Activated T-helper 9 cell treated with anti-CD3 and anti-CD28 coated beads, Interleukin-2, amount 50 U/mL, for 16 hours (primary cell): ENCODE measurements at regions not wholly inside any gene's neighbourhood (a gene's known extent, or its start where the extent isn't known, plus 50 kb on each side); places are given as distances from the start of the nearest gene placed in this dataset.

Source experiments
- DNase-seq: peaks from one replicate; pipeline ENCODE4 v3.0.0-alpha.2; 2020; ENCODE audit warnings: low read depth

DNA sequence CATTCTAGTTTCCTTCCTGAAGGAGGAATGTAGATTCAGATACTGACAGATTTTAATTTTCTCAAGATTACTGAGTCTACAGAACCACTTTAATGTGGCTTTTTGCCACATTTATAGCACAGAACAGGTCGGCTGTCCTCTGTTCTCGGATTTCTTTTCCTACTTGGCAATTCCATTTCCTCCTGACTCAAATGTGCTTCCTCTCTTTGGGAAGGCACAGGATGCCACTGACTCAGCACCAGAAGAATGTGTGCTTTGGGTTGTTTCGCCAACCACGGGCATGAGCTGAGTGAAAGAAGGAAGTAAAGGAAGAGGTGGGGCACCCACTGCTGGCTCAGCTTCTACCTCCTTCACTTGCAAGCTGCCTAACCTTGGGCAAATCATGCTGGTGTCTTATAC is 970.6 kb upstream of the ACVR2A start:
- no peak for DNase-seq

DNA sequence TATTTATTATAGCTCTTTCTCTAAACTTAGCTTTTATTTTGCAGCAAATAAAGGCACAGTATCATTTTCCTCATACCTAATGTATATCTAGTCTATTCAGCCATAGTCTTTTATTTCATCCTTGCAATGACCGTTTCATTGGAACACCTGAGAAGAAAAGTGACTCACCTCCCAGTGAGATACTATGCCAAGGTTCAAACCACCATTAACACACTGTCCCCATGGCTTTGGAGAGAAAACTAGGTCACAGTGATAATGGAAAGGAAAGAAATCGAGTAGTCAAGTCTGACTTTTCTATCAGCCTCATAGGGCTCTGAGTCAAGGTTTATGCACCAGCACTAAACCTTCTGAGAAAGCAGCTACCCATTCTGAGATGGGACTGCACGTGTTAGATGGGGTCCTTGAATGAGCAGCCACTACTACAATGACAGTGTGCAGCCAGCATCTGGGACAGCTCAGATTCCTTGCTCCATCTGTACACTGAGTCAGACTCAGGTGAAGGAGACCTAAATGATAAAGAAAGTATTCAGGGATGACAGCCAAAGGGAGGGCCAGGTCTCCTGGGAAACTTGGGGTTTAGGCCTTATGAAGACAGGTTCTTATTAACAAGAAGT is 971.1 kb upstream of the ACVR2A start:
- no peak for DNase-seq

DNA sequence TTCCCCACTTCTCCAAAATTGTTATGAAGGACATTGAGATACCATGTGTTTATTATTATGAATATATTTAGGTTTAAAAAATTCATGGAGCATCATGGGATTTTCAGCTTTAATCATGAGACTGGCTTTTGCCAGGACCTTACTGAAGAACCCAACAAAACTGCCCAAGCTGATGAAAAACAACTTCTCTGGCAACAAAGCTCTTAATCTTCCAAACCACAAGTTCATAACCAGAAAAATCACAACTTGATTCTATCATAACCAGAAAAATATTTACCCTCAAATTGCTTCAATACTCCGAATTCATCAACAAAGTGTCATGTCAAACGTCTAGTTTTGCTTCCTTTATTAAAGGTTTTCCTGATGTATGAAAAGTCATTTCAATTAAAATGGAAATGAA is 971.8 kb upstream of the ACVR2A start:
- DNase-seq, result no peak

DNA sequence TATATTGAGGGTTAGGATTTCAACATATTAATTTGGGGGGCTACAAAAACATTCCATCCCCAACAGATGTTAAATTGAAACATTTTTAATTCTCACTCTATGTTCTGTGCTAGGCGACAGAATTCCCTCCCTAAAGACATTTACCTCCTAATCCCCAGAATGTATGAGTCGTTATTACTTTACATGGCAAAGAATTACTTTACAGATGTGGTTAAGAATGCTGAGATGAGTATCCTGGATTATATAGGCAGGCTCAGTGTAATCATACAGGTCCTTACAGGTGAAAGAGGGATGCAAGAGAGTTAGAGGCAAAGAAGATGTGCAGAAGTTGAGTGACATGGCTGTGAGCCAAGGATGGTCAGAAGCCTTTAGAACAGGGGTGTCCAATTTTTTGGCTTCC is 974.1 kb upstream of the ACVR2A start:
- no peak for DNase-seq

GRCh38 chr2:146869328-146869727 is 975.5 kb upstream of the ACVR2A start:
- DNase-seq, result no peak

- DNase-seq, result no peak
Observed at GRCh38 chr2:146868051-146868450, 976.8 kb upstream of the ACVR2A start.

- DNase-seq, result no peak
Observed at GRCh38 chr2:146867477-146867986, 977.3 kb upstream of the ACVR2A start.

- DNase-seq, result no peak
Observed at GRCh38 chr2:146853741-146854444, 990.9 kb upstream of the ACVR2A start.

GRCh38 chr2:146852661-146853060 is 992.2 kb upstream of the ACVR2A start:
- no peak for DNase-seq

DNA sequence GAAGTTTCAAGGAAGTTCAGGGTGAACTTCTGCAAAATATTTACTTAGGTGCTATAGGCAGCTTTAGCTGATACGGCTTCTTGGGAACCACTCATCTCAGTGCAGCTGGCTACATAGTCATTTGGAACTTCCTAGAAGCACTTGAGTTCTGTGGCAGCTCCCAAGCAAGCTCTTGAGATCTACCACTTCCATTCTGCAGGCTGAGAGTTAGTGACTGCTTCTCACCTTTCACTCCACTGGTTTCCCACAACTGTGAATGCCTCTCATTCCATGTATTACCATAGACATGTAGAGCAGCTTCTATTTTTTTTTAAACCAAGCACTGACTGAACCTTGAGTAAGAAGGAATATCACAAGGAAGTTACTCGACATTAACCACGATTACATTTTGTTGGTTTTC is 994.1 kb upstream of the ACVR2A start:
- DNase-seq, result no peak

DNA sequence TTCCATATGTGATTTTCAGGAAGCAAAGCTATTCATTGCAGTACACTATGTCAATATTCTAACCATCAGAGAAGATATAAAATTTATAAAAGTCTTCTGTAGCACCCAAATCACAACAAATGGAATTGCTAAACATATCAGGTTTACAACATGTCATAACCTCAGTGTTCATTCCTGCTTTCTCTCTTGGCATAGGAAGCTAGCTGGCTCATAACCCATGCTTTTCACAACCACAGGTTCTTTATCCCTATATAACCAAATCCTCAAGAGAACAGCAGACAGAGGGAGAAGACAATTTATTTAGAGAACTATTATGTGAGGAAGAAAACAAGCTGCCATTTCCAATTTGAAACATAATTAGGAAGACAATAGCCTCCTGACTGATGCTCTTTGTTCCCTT is 997.0 kb upstream of the ACVR2A start:
- no peak for DNase-seq

GRCh38 chr2:146844226-146844990 is 1000.4 kb upstream of the ACVR2A start:
- DNase-seq, result no peak

DNA sequence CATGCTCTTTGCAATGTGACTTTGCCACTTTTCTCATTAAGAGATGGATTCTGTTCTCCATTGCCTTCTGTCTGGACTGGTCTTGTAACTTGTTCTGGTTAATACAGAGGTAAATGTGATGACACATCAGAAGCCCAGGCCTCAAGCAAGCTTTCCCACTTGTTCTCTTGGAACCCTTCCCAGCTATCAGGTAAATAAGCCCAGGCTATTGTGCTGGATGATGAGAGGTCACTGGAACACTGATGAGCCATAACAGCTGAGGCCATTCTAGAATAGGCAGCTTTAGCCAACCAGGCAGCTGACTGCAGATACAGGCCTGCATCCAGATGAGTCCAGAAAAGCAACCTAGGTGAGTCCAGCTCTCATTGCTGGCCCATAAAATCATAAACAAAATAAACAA is 1007.0 kb upstream of the ACVR2A start:
- DNase-seq, result no peak

- DNase-seq, result no peak
Observed at GRCh38 chr2:146826388-146826787, 1018.4 kb upstream of the ACVR2A start.

- DNase-seq, result no peak
Observed at GRCh38 chr2:146821836-146822316, 1023.0 kb upstream of the ACVR2A start.

- DNase-seq, result no peak
Observed at GRCh38 chr2:146820672-146821071, 1024.2 kb upstream of the ACVR2A start.

DNA sequence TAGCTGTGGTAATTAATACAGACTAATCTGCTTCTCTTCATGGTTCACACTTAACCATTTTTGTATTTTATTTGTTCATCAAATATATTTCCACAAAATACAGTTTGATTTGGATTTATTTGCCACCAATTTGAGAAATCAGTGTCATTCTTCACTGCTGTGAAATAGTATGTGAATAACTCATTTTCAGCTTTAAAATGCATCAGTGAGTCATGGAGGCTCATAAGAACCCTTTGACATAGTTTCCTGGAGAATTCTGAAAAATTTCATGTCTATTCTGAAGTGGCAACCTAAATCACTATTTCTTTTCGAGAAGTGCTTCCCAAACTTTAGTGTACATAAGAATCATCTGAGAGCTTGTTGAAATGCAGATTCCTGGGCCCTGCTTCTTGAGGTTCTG is 1026.7 kb upstream of the ACVR2A start:
- DNase-seq, result no peak

DNA sequence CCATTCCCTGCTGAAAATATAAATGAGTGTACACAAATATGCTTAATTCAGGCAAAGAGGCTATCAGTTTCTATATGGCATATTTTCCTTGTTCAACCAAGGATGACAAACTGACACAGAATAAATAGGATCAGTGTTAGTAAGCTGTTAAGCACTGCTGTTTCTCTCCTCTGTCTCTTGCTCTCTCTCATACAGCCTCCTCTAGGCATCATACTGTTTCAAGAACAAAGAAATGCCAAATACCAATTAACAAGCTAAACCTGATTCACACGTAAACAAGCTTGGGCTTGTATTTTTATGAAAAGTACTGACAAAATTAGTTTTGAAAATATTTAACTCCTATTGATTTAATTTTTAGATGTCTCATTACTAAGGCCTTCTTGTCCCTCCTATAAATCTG is 1027.2 kb upstream of the ACVR2A start:
- DNase-seq, result no peak

- DNase-seq, result no peak
Observed at GRCh38 chr2:146814971-146815370, 1029.9 kb upstream of the ACVR2A start.

GRCh38 chr2:146807568-146808168 is 1037.2 kb upstream of the ACVR2A start:
- no peak for DNase-seq

DNA sequence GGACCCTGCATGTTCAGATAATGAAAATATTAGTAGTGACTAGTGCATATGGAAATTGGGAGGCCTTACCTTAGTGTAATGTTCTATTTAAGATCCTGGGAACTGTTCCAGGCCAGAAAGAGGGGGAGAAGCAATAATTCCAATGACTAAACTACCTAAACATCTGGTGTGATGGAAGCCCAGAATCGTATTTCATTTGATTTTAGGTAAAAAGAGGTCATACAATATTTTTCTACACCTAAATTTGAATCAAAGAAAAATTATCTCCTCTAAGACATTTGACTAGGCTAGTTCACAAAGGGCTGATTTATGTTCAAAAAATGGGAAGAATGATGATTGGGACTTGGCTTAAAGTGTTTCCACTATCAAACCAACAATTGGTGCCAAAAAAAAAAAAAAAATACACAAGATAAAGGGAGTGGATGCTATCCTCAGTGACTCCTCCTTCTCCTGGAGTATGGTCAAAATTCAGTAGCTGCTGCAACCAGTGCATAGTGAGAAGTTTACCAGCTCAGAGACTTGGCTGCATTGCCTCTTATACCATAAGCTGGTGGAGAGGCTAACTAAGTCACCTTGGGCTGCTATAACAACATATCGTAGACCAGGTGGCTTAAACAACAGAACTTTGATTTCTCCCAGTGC is 1038.3 kb upstream of the ACVR2A start:
- DNase-seq, result no peak

DNA sequence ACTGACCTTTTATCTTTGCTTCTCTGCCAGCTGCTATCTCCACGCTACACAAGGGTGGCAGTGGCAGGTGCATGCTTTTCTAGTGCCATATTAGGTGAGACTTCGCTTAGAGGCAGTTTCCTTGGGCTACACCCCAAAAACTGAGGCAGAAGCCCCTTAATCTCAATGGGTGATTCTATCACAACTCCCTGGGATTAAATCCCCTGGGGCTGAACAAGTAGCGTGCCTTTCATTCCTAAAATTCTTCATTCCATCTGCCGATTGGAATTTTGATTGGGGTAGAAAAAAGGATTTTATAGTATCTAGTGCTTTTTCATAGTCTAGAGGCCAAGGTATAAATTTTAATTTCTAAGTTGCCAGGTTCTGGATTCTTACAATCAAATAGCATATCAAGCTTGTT is 1040.5 kb upstream of the ACVR2A start:
- DNase-seq, result no peak
